Colonic mucosa (tissue), 4 donors: ENCODE measurements at regions not wholly inside any gene's neighbourhood (a gene's known extent, or its start where the extent isn't known, plus 50 kb on each side); places are given as distances from the start of the nearest gene placed in this dataset.

Source experiments
- DNase-seq: peaks from one replicate; pipeline ENCODE4 v3.0.0-alpha.2; 2020
- H3K27ac ChIP-seq: fragments of 200-600 bp; one replicate; pipeline ENCODE4 v1.8.0; 2021
- H3K27me3 ChIP-seq: fragments of 200-600 bp; one replicate; pipeline ENCODE4 v1.8.0; 2021
- H3K36me3 ChIP-seq: fragments of 200-600 bp; one replicate; pipeline ENCODE4 v1.8.0; 2021
- H3K4me1 ChIP-seq: fragments of 200-600 bp; one replicate; pipeline ENCODE4 v1.8.0; 2021; ENCODE audit warnings: mild to moderate bottlenecking
- H3K4me3 ChIP-seq: fragments of 200-600 bp; one replicate; pipeline ENCODE4 v1.8.0; 2021
- H3K9ac ChIP-seq, 2 donors: one replicate each; pipeline ENCODE4 v1.7.0; 2013; ENCODE audit warnings: control low read depth in 2 of 2, low read depth in 2 of 2, low read length in 2 of 2
- H3K9me3 ChIP-seq: fragments of 200-600 bp; one replicate; pipeline ENCODE4 v1.8.0; 2021
- intact Hi-C: fragments of 100-400 bp; cut with DNase I; formaldehyde crosslinking; loops from one replicate; pipeline ENCODE4 v1.14.1; 2022
- TF ChIP-seq, protein P1 (sequence below): fragments of 200-600 bp; IDR thresholded peaks from one replicate; pipeline ENCODE4 v1.8.0; 2022; ENCODE audit warnings: antibody characterized with exemption, mild to moderate bottlenecking
- donor health status: healthy.
- donor health status: DM: no; HTN: no; CAD: no.
- donor health status: DM: no; HTN: no; CAD: no.

DNA sequence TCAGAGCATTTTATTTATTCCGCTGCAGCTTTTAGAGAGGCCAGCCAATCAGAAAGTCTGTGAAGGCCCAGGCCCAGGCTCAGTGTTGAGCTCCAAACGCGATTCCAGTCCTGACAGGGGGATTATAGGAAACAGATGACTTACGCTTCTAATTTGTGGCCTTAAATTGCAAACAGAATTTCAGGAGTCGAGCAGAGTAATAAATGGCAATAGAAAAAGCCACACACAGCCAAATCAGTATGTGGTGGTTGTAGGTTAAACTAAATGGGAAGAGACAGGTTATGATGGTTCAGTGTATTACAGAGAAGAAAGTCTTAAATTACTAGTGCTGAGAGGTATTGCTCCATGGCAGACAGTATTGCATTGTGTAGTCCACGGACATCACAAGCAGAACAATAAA lies 131.0 kb upstream of the ZEB2 start:
- H3K4me3 ChIP-seq: no peak overlapping the region
- DNase-seq: no peak
- H3K9me3 ChIP-seq: no peaks in the 10 kb centered on the region
- no peaks in the 10 kb centered on the region for H3K36me3 ChIP-seq
- no peaks in the 10 kb centered on the region for H3K4me1 ChIP-seq
- TF ChIP-seq, protein P1, sequence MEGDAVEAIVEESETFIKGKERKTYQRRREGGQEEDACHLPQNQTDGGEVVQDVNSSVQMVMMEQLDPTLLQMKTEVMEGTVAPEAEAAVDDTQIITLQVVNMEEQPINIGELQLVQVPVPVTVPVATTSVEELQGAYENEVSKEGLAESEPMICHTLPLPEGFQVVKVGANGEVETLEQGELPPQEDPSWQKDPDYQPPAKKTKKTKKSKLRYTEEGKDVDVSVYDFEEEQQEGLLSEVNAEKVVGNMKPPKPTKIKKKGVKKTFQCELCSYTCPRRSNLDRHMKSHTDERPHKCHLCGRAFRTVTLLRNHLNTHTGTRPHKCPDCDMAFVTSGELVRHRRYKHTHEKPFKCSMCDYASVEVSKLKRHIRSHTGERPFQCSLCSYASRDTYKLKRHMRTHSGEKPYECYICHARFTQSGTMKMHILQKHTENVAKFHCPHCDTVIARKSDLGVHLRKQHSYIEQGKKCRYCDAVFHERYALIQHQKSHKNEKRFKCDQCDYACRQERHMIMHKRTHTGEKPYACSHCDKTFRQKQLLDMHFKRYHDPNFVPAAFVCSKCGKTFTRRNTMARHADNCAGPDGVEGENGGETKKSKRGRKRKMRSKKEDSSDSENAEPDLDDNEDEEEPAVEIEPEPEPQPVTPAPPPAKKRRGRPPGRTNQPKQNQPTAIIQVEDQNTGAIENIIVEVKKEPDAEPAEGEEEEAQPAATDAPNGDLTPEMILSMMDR: no peak
- intact Hi-C loops: no loop called here
- no peak overlapping the region for H3K9ac ChIP-seq
- H3K27me3 ChIP-seq: no peaks in the 10 kb centered on the region
- no peak overlapping the region for H3K27ac ChIP-seq

DNA sequence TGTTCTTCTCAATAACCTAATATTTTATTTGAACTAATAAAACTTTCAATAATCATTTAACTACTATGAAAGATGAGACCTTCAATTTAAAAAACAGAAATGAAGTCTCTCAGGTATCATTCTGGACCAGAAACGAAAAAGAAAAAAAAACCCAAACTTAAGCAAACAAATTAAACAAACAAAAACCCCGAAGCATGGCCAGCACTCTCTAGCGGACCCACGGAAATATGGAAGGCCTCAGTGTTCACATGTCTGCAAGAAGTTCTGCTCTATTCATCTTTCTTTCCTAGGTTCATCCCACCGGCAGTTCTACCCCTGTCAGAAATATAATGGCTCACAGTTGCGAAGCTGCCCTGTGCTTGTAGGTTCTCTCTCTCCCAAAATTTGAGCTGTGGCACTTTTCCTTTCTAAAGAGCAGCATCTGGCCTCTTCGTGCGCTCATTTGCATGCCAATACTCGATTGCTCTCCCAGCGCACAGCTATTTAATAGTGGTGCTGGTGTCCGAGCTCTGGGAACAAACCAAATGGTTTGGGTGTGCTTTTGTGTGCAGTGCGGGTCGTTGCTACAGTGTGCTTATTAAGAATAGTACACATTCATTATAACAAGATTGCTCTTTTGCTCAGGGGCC lies 129.0 kb upstream of the ZEB2 start:
- no peak for DNase-seq
- Histone ChIP-seq H3K4me3 (no peak overlapping the region), H3K27me3 (no peaks in the 10 kb centered on the region), H3K9ac (no peak overlapping the region), H3K4me1 (no peaks in the 10 kb centered on the region), H3K36me3 (no peaks in the 10 kb centered on the region), H3K9me3 (no peaks in the 10 kb centered on the region), H3K27ac (no peak overlapping the region)
- intact Hi-C loops: no loop called here
- TF ChIP-seq, protein P1: no peak

DNA sequence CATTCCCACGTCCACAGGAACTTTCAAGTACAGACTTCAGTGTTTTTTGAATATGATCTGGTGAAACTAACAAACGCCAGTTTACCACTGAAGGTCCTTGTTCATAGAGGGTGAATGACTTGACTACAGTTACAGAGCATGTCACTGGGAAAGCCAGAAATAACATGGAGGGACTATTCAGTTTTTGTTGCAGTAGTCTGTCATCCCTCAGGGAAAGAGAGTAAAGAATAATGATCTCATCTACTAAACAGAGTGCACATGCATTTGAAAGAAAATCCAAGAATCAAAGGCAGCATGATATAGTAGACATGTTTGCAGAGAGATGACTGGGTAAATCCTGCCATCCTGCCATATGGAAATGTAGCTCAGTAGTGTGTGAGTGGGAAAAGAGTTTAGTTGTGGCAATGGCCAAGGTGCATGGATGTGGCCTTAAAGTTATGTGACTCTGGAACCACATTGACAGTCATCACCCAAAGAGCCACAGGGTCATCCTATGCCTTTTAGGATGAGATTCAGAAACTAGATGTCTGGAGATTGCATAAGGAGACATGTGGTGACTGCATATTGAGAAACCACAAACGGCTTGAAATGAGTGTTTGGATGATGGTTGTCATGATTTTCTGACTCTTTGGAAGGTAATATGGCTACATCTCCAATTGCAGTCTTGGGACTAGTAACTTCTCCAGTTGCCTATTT lies 125.3 kb upstream of the ZEB2 start:
- DNase-seq: no peak
- intact Hi-C loops: no loop called here
- H3K9ac ChIP-seq: no peak overlapping the region
- H3K27me3 ChIP-seq: no peaks in the 10 kb centered on the region
- no peak overlapping the region for H3K27ac ChIP-seq
- H3K36me3 ChIP-seq: no peaks in the 10 kb centered on the region
- H3K4me1 ChIP-seq: no peaks in the 10 kb centered on the region
- no peak overlapping the region for H3K4me3 ChIP-seq
- H3K9me3 ChIP-seq: no peaks in the 10 kb centered on the region
- TF ChIP-seq, protein P1: no peak

DNA sequence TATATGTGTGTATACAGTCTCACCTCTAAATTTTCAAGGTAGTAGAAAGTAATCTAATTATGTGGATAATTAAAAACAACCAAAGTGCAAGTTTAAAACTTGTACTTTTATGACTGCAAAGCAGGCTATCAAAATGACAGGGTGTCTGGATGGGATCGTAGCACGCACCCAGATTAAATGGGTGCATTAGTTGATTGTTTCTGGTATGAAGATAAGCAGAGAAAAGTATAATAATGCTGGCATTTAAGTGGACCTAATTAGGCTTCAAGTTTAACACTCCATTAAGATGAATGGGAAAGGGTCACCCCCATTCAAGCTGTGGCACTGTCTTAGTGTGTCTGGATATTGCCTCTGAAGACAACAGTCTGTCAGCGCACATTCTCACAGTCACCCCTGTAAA lies 124.6 kb upstream of the ZEB2 start:
- H3K9me3 ChIP-seq: no peaks in the 10 kb centered on the region
- DNase-seq: no peak
- intact Hi-C loops: no loop called here
- no peaks in the 10 kb centered on the region for H3K27me3 ChIP-seq
- no peaks in the 10 kb centered on the region for H3K4me1 ChIP-seq
- no peak overlapping the region for H3K27ac ChIP-seq
- TF ChIP-seq, protein P1: no peak
- H3K36me3 ChIP-seq: no peaks in the 10 kb centered on the region
- H3K4me3 ChIP-seq: no peak overlapping the region
- H3K9ac ChIP-seq: no peak overlapping the region

DNA sequence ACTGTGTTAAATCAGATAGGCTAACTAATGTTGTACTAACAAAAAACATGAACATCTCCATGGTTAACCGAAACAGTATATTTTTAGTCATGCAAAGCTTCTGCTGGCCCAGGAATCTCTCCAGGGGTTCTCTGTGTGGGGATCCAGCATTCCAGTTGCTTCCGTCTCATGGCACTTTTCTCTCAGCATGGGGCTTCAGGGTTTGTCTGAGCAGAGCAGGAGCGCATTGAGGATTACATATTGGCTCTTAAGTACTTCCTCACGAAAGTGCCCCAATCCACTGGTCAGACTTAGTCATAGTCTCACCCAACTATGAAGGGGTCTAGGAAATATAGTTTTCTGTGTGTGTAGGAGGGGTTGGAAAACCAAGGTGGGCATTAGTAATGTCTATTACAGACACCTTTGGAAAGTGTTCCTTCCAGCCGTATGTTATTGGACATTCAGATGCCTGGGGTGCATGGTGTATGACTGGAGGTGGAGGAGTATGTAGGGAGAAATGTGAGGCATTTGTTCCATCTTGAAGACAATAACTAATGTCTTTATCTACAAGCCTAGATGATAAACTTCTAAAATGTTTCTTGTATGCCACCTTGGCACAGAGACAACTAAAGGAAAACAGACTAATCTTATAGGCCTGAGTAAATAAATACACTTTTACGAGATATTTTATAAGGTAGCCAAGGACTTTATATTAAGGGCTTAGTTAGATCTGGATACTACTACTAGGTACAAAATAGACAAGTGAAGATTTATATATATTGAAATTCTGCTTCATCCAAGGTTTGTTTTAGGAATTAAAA lies 123.8 kb upstream of the ZEB2 start:
- H3K4me3 ChIP-seq: no peak overlapping the region
- DNase-seq: no peak
- H3K27me3 ChIP-seq: no peaks in the 10 kb centered on the region
- H3K9ac ChIP-seq: no peak overlapping the region
- H3K27ac ChIP-seq: no peak overlapping the region
- no peaks in the 10 kb centered on the region for H3K36me3 ChIP-seq
- intact Hi-C loops: no loop called here
- H3K9me3 ChIP-seq: no peaks in the 10 kb centered on the region
- H3K4me1 ChIP-seq: no peaks in the 10 kb centered on the region
- TF ChIP-seq, protein P1: no peak
